ENCODE measurements at regions not wholly inside any gene's neighbourhood (a gene's known extent, or its start where the extent isn't known, plus 50 kb on each side); places are given as distances from the start of the nearest gene placed in this dataset.
A peak's percentile ranks its signal among the peaks of the same experiment; 100 is the strongest.

- 32% methylated on average over 1 of the region's 1 CpG; no CpG with 5 or more reads in 1 of the 2 donors for WGBS, 2 donors (ENCODE audit: low coverage in 1 of 2)
- Histone ChIP-seq H3K9me3 (no peaks in the 10 kb centered on the region), H3K27ac (no peak overlapping the region), H3K27me3 (no peaks in the 10 kb centered on the region), H3K36me3 (no peaks in the 10 kb centered on the region), H3K4me3 (no peak overlapping the region), H3K4me1 (no peaks in the 10 kb centered on the region)
- no peak for TF ChIP-seq POLR2A (IDR thresholded peaks at IDR 0.05)
- TF ChIP-seq CTCF (IDR thresholded peaks at IDR 0.05), result no peak
- TF ChIP-seq EP300 (IDR thresholded peaks at IDR 0.05), result no peak
- TF ChIP-seq POLR2AphosphoS5 (IDR thresholded peaks at IDR 0.05), result no peak
- ATAC-seq, result peak; percentile 77
Measured at GRCh38 chr3:146313746-146314111, 62.8 kb upstream of the PLSCR4 start.

GRCh38 chr3:146313031-146313745 is 62.3 kb upstream of the PLSCR4 start:
- Histone ChIP-seq H3K9me3 (no peaks in the 10 kb centered on the region), H3K27ac (no peak overlapping the region), H3K36me3 (no peaks in the 10 kb centered on the region), H3K4me1 (peaks cover 0 to 5% (median 0%) of the 10 kb centered on the region in 3 donors), H3K4me3 (no peak overlapping the region), H3K27me3 (no peaks in the 10 kb centered on the region)
- no peak for TF ChIP-seq POLR2AphosphoS5 (IDR thresholded peaks at IDR 0.05)
- TF ChIP-seq CTCF (IDR thresholded peaks at IDR 0.05), result no peak
- TF ChIP-seq POLR2A (IDR thresholded peaks at IDR 0.05), result no peak
- TF ChIP-seq EP300 (IDR thresholded peaks at IDR 0.05), result no peak
- ATAC-seq, result peak; percentile 12
- WGBS, 2 donors (ENCODE audit: low coverage in 1 of 2), result 49 to 63% methylated on average over 2 of the region's 2 CpGs

GRCh38 chr3:146308682-146309081 is 57.8 kb upstream of the PLSCR4 start:
- TF ChIP-seq EP300 (IDR thresholded peaks at IDR 0.05) (no peak), POLR2A (IDR thresholded peaks at IDR 0.05) (no peak), POLR2AphosphoS5 (IDR thresholded peaks at IDR 0.05) (peak; percentile 16), CTCF (IDR thresholded peaks at IDR 0.05) (no peak)
- Histone ChIP-seq H3K4me3 (no peak overlapping the region), H3K9me3 (no peaks in the 10 kb centered on the region), H3K36me3 (no peaks in the 10 kb centered on the region), H3K4me1 (peaks cover 0 to 16% (median 0%) of the 10 kb centered on the region in 3 donors), H3K27me3 (no peaks in the 10 kb centered on the region), H3K27ac (peak overlapping the region in 3 of 4 donors; percentile 40 to 70 (median 56))
- 54% methylated on average over 3 of the region's 3 CpGs for WGBS, 2 donors (ENCODE audit: low coverage in 1 of 2)
- peak; percentile 73 for ATAC-seq

GRCh38 chr3:146308222-146308621 is 57.3 kb upstream of the PLSCR4 start:
- TF ChIP-seq POLR2AphosphoS5 (IDR thresholded peaks at IDR 0.05) (no peak), EP300 (IDR thresholded peaks at IDR 0.05) (no peak), CTCF (IDR thresholded peaks at IDR 0.05) (no peak), POLR2A (IDR thresholded peaks at IDR 0.05) (no peak)
- Histone ChIP-seq H3K27me3 (no peaks in the 10 kb centered on the region), H3K4me3 (no peak overlapping the region), H3K9me3 (no peaks in the 10 kb centered on the region), H3K4me1 (peaks cover 0 to 16% (median 0%) of the 10 kb centered on the region in 3 donors), H3K36me3 (no peaks in the 10 kb centered on the region), H3K27ac (peak overlapping the region in 3 of 4 donors; percentile 40 to 70 (median 56))
- peak; percentile 67 for ATAC-seq

GRCh38 chr3:146307456-146307725 is 56.5 kb upstream of the PLSCR4 start:
- WGBS, 2 donors (ENCODE audit: low coverage in 1 of 2), result 38 to 71% methylated on average over 1 of the region's 1 CpG
- no peak overlapping the region for H3K4me3 ChIP-seq
- H3K4me1 ChIP-seq, result peaks cover 0 to 16% (median 0%) of the 10 kb centered on the region in 3 donors
- no peaks in the 10 kb centered on the region for H3K9me3 ChIP-seq
- H3K27ac ChIP-seq, result no peak overlapping the region
- H3K27me3 ChIP-seq, result no peaks in the 10 kb centered on the region
- H3K36me3 ChIP-seq, result no peaks in the 10 kb centered on the region
- ATAC-seq, result no peak
- TF ChIP-seq POLR2A (IDR thresholded peaks at IDR 0.05), result no peak
- TF ChIP-seq POLR2AphosphoS5 (IDR thresholded peaks at IDR 0.05), result no peak
- TF ChIP-seq EP300 (IDR thresholded peaks at IDR 0.05), result no peak
- TF ChIP-seq CTCF (IDR thresholded peaks at IDR 0.05), result no peak
